ENCODE measurements at regions not wholly inside any gene's neighbourhood (a gene's known extent, or its start where the extent isn't known, plus 50 kb on each side); places are given as distances from the start of the nearest gene placed in this dataset.

- no peak for FAIRE-seq
Measured at GRCh38 chr10:4103603-4104002, 318.6 kb upstream of the KLF6 start.

GRCh38 chr10:4102802-4103344, 317.9 kb upstream of the KLF6 start:
- Histone ChIP-seq H3K4me3 (ENCODE audit: low read depth, low read length) (no peak overlapping the region), H3K27me3 (ENCODE audit: control insufficient read depth, insufficient read depth, low read length) (no peaks in the 10 kb centered on the region), H3K36me3 (ENCODE audit: control insufficient read depth, insufficient read depth, low read length) (no peaks in the 10 kb centered on the region)
- TF ChIP-seq CTCF (IDR thresholded peaks at IDR 0.05; ENCODE audit: insufficient read depth, low read length, severe bottlenecking): no peak
- peak; percentile 59 for DNase-seq (ENCODE audit: low read depth)
- no peak for FAIRE-seq

More at GRCh38 chr10:4103603-4104002, 318.6 kb upstream of the KLF6 start:
- no peaks in the 10 kb centered on the region for H3K36me3 ChIP-seq (ENCODE audit: control insufficient read depth, insufficient read depth, low read length)
- H3K27me3 ChIP-seq (ENCODE audit: control insufficient read depth, insufficient read depth, low read length): no peaks in the 10 kb centered on the region
- no peak overlapping the region for H3K4me3 ChIP-seq (ENCODE audit: low read depth, low read length)
- no peak for TF ChIP-seq CTCF (IDR thresholded peaks at IDR 0.05; ENCODE audit: insufficient read depth, low read length, severe bottlenecking)
- DNase-seq (ENCODE audit: low read depth): no peak

GRCh38 chr10:4101918-4102654, 317.1 kb upstream of the KLF6 start:
- Histone ChIP-seq H3K36me3 (ENCODE audit: control insufficient read depth, insufficient read depth, low read length) (no peaks in the 10 kb centered on the region), H3K4me3 (ENCODE audit: low read depth, low read length) (no peak overlapping the region), H3K27me3 (ENCODE audit: control insufficient read depth, insufficient read depth, low read length) (no peaks in the 10 kb centered on the region)
- DNase-seq (ENCODE audit: low read depth) (no peak), FAIRE-seq (no peak)
- no peak for TF ChIP-seq CTCF (IDR thresholded peaks at IDR 0.05; ENCODE audit: insufficient read depth, low read length, severe bottlenecking)

GRCh38 chr10:4100380-4100779, 315.4 kb upstream of the KLF6 start:
- no peaks in the 10 kb centered on the region for H3K27me3 ChIP-seq (ENCODE audit: control insufficient read depth, insufficient read depth, low read length)
- no peak for FAIRE-seq
- no peak for DNase-seq (ENCODE audit: low read depth)
- TF ChIP-seq CTCF (IDR thresholded peaks at IDR 0.05; ENCODE audit: insufficient read depth, low read length, severe bottlenecking): no peak
- H3K4me3 ChIP-seq (ENCODE audit: low read depth, low read length): no peak overlapping the region
- no peaks in the 10 kb centered on the region for H3K36me3 ChIP-seq (ENCODE audit: control insufficient read depth, insufficient read depth, low read length)

- no peak for TF ChIP-seq CTCF (IDR thresholded peaks at IDR 0.05; ENCODE audit: insufficient read depth, low read length, severe bottlenecking)
Measured at GRCh38 chr10:4099202-4099601, 314.2 kb upstream of the KLF6 start.

More at GRCh38 chr10:4099202-4099601, 314.2 kb upstream of the KLF6 start:
- no peak for FAIRE-seq
- Histone ChIP-seq H3K27me3 (ENCODE audit: control insufficient read depth, insufficient read depth, low read length) (no peaks in the 10 kb centered on the region), H3K36me3 (ENCODE audit: control insufficient read depth, insufficient read depth, low read length) (no peaks in the 10 kb centered on the region), H3K4me3 (ENCODE audit: low read depth, low read length) (no peak overlapping the region)
- DNase-seq (ENCODE audit: low read depth): no peak

All from bronchial epithelial cell (primary cell).